PFSK-1 (cell line): ENCODE measurements at regions not wholly inside any gene's neighbourhood (a gene's known extent, or its start where the extent isn't known, plus 50 kb on each side); places are given as distances from the start of the nearest gene placed in this dataset.

Experiments used
- FOXP2 ChIP-seq: optimal IDR thresholded peaks from 2 replicates; pipeline ENCODE3; 2011; ENCODE audit warnings: borderline replicate concordance, control low read depth, inconsistent platforms; ENCODE audit not compliant: insufficient read depth; ENCODE audit errors: extremely low read length, extremely low read depth
- POLR2AphosphoS5 ChIP-seq: IDR thresholded peaks from 2 replicates; pipeline ENCODE4 v1.6.1; 2012; ENCODE audit warnings: low read depth, mild to moderate bottlenecking, control low read depth, low read length, moderate library complexity
- REST ChIP-seq, 2 experiments: IDR thresholded peaks; 2 replicates each; pipeline versions ENCODE4 v1.6.1 to v1.8.0; 2011 to 2012; ENCODE audit warnings: low read depth in 2 of 2, low read length in 2 of 2, control low read depth in 1 of 2, inconsistent platforms in 1 of 2, mild to moderate bottlenecking in 1 of 2, moderate library complexity in 1 of 2; ENCODE audit not compliant: insufficient read depth in 1 of 2
- SIN3A ChIP-seq: IDR thresholded peaks from 2 replicates; pipeline ENCODE4 v1.6.1; 2012; ENCODE audit warnings: mild to moderate bottlenecking, low read length, moderate library complexity, borderline replicate concordance; ENCODE audit not compliant: insufficient read depth
- TAF1 ChIP-seq: IDR thresholded peaks from 2 replicates; pipeline ENCODE4 v1.6.1; 2012; ENCODE audit warnings: low read length, control low read depth, borderline replicate concordance; ENCODE audit not compliant: insufficient read depth

GRCh38 chr5:18872978-18873377 lies 1115.0 kb downstream of the CDH18 start:
- TF ChIP-seq POLR2AphosphoS5 (no peak), REST (IDR thresholded peaks at IDR 0.05; ENCODE audit: insufficient read depth in 1 of 2, low read depth in 2 of 2, low read length in 2 of 2) (no peak), TAF1 (no peak), SIN3A (no peak), FOXP2 (no peak)
